Osteocyte (in vitro differentiated cells): ENCODE measurements at regions not wholly inside any gene's neighbourhood (a gene's known extent, or its start where the extent isn't known, plus 50 kb on each side); places are given as distances from the start of the nearest gene placed in this dataset.

Source experiments
- DNase-seq: peaks from one replicate; pipeline ENCODE4 v3.0.0; 2021; ENCODE audit warnings: mixed read lengths; ENCODE audit not compliant: unreplicated experiment; ENCODE audit errors: extremely low spot score
- H3K27ac Mint-ChIP-seq: one replicate; pipeline ENCODE4 v1.8.0; 2021; ENCODE audit warnings: mild to moderate bottlenecking, mixed read lengths; ENCODE audit not compliant: unreplicated experiment
- H3K27me3 Mint-ChIP-seq: one replicate; pipeline ENCODE4 v1.8.0; 2021; ENCODE audit warnings: mixed read lengths; ENCODE audit not compliant: unreplicated experiment
- H3K36me3 Mint-ChIP-seq: one replicate; pipeline ENCODE4 v1.8.0; 2021; ENCODE audit warnings: mixed read lengths; ENCODE audit not compliant: unreplicated experiment
- H3K4me1 Mint-ChIP-seq: one replicate; pipeline ENCODE4 v1.8.0; 2021; ENCODE audit warnings: mixed read lengths; ENCODE audit not compliant: unreplicated experiment
- H3K4me3 Mint-ChIP-seq: one replicate; pipeline ENCODE4 v1.8.0; 2021; ENCODE audit warnings: mild to moderate bottlenecking, moderate library complexity, mixed read lengths; ENCODE audit not compliant: unreplicated experiment
- H3K9me3 Mint-ChIP-seq: one replicate; pipeline ENCODE4 v1.8.0; 2021; ENCODE audit warnings: mixed read lengths; ENCODE audit not compliant: unreplicated experiment
- TF ChIP-seq, protein P1 (sequence below): fragments of 200-600 bp; sonication (generic); IDR thresholded peaks from 2 replicates; pipeline ENCODE4 v1.5.0; 2021; ENCODE audit warnings: antibody characterized with exemption, mild to moderate bottlenecking, moderate library complexity

DNA sequence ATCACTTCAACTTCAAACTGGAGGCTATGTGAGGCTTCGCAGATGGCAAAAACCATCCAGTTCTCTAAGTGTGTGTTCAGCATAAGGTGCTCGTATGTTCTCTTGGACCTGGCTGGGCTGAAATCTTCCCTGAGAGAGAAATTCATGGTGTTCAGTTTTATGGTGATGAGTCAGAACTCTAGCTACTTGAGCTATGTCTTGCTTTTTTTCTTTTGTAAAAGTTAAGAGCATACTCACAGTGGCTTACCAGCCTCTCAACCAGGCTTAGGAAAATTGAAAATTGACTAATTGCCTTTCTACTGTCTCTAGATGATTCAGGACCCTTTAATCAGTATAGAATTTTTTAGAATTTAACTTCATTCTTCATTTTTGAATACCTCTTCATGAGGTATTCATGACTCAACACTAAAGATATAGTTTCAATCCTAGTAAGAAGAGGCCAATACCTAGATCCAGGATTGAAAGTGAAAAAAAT, 617.5 kb downstream of the TBL1XR1 start:
- Mint-ChIP-seq H3K27ac (no peak overlapping the region), H3K4me1 (no peaks in the 10 kb centered on the region)
- DNase-seq, result no peak

DNA sequence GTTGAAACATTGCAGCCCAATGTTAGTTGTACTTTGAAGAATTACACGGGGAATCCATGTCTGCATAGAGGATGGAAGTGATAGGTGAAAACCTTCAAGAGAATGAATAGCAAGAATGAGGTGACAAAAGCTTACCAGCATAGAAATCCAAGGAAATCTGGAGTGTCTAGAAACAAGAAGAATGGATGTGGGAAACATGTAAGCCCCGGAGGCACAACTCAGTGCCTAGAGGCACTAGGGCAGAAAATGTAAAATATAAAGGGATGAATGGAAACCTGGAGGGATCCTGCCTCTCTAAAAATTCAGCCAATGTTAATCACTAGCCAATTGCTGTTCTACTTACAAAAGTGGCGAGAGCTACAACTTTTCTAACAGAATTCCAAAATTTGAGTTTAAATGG, 619.0 kb downstream of the TBL1XR1 start:
- TF ChIP-seq, protein P1, sequence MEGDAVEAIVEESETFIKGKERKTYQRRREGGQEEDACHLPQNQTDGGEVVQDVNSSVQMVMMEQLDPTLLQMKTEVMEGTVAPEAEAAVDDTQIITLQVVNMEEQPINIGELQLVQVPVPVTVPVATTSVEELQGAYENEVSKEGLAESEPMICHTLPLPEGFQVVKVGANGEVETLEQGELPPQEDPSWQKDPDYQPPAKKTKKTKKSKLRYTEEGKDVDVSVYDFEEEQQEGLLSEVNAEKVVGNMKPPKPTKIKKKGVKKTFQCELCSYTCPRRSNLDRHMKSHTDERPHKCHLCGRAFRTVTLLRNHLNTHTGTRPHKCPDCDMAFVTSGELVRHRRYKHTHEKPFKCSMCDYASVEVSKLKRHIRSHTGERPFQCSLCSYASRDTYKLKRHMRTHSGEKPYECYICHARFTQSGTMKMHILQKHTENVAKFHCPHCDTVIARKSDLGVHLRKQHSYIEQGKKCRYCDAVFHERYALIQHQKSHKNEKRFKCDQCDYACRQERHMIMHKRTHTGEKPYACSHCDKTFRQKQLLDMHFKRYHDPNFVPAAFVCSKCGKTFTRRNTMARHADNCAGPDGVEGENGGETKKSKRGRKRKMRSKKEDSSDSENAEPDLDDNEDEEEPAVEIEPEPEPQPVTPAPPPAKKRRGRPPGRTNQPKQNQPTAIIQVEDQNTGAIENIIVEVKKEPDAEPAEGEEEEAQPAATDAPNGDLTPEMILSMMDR, result no peak
- no peak overlapping the region for H3K27ac Mint-ChIP-seq
- H3K27me3 Mint-ChIP-seq, result peaks cover 4% of the 10 kb centered on the region
- DNase-seq, result no peak
- H3K9me3 Mint-ChIP-seq, result no peaks in the 10 kb centered on the region
- H3K4me1 Mint-ChIP-seq, result no peaks in the 10 kb centered on the region
- no peaks in the 10 kb centered on the region for H3K36me3 Mint-ChIP-seq
- H3K4me3 Mint-ChIP-seq, result no peak overlapping the region

More for the DNA sequence above, 617.5 kb downstream of the TBL1XR1 start:
- Mint-ChIP-seq H3K9me3 (no peaks in the 10 kb centered on the region), H3K4me3 (no peak overlapping the region), H3K36me3 (no peaks in the 10 kb centered on the region), H3K27me3 (peaks cover 3% of the 10 kb centered on the region)
- TF ChIP-seq, protein P1, result no peak

- Mint-ChIP-seq H3K27me3 (peaks cover 2% of the 10 kb centered on the region), H3K36me3 (no peaks in the 10 kb centered on the region), H3K4me1 (no peaks in the 10 kb centered on the region), H3K4me3 (no peak overlapping the region), H3K27ac (no peak overlapping the region), H3K9me3 (no peaks in the 10 kb centered on the region)
- TF ChIP-seq, protein P1, result no peak
- no peak for DNase-seq
Observed at GRCh38 chr3:176577447-176577846, 619.8 kb downstream of the TBL1XR1 start.

- no peak for DNase-seq
- H3K9me3 Mint-ChIP-seq, result no peaks in the 10 kb centered on the region
- TF ChIP-seq, protein P1, result no peak
Observed at GRCh38 chr3:176574786-176575185, 622.5 kb downstream of the TBL1XR1 start.

DNA sequence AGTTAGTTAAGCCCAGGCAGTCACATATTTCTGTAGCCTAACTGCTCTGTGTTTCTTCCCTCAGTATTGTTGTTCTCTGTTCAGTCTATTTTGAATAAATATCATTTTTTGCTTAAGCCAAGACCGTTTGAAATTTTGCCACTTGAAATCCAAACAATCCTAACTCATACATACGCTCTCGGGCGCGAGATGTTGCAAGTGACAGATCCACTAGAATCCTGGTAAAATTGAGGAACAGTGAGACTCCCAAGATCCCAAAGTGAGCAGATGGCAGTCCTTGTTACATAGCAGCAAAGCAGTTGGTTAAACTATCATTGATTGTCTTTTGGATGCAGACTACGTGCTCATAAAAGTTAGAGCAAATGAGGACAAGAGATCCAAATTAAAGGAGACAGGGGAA, 625.4 kb downstream of the TBL1XR1 start:
- no peaks in the 10 kb centered on the region for H3K4me1 Mint-ChIP-seq
- peaks cover 3% of the 10 kb centered on the region for H3K27me3 Mint-ChIP-seq
- no peaks in the 10 kb centered on the region for H3K36me3 Mint-ChIP-seq
- no peak overlapping the region for H3K4me3 Mint-ChIP-seq
- H3K27ac Mint-ChIP-seq, result no peak overlapping the region
- DNase-seq, result no peak
- TF ChIP-seq, protein P1, result no peak
- no peaks in the 10 kb centered on the region for H3K9me3 Mint-ChIP-seq

More at GRCh38 chr3:176574786-176575185, 622.5 kb downstream of the TBL1XR1 start:
- Mint-ChIP-seq H3K4me1 (no peaks in the 10 kb centered on the region), H3K27ac (no peak overlapping the region), H3K4me3 (no peak overlapping the region), H3K27me3 (peaks cover 2% of the 10 kb centered on the region), H3K36me3 (no peaks in the 10 kb centered on the region)
